ENCODE measurements at regions not wholly inside any gene's neighbourhood (a gene's known extent, or its start where the extent isn't known, plus 50 kb on each side); places are given as distances from the start of the nearest gene placed in this dataset.
A peak's percentile ranks its signal among the peaks of the same experiment; 100 is the strongest.

GRCh38 chr13:47112205-47112902 lies 215.5 kb upstream of the HTR2A start:
- H3K9me1 ChIP-seq (ENCODE audit: insufficient read depth, low read length), result no peaks in the 10 kb centered on the region
- no peak overlapping the region; the same call in 1 of the 2 replicates for H4K5ac ChIP-seq (ENCODE audit: low read depth, low read length)
- H4K20me1 ChIP-seq (ENCODE audit: insufficient read depth, low read length), result no peaks in the 10 kb centered on the region
- no peak overlapping the region for H3K4me3 ChIP-seq (ENCODE audit: insufficient read depth, low read depth, low read length)
- no peak overlapping the region for H3K23ac ChIP-seq (ENCODE audit: low read depth, low read length)
- DNase-seq, result no peak
- H3K9ac ChIP-seq (ENCODE audit: low read depth, low read length), result no peak overlapping the region
- H4K91ac ChIP-seq (ENCODE audit: insufficient read depth, low read depth, low read length), result no peak overlapping the region
- POLR2A ChIA-PET (ENCODE audit: unreplicated experiment), result no interaction called here
- H2BK120ac ChIP-seq (ENCODE audit: low read depth, low read length), result peak overlapping the region; percentile 68; the same call in 1 of the 2 replicates
- peaks cover 1% of the 10 kb centered on the region; the same call in 1 of the 2 replicates for H3K4me1 ChIP-seq (ENCODE audit: control insufficient read depth, insufficient read depth, low read length)
- no peak overlapping the region for H2BK5ac ChIP-seq (ENCODE audit: low read depth, low read length, poor library complexity, severe bottlenecking)
- no peaks in the 10 kb centered on the region for H3K27me3 ChIP-seq (ENCODE audit: control insufficient read depth, insufficient read depth, low read length)
- no peak overlapping the region for H2AK5ac ChIP-seq (ENCODE audit: low read depth, low read length)
- H3K36me3 ChIP-seq (ENCODE audit: control insufficient read depth, insufficient read depth, low read length), result no peaks in the 10 kb centered on the region
- H3K56ac ChIP-seq (ENCODE audit: extremely low read depth, insufficient read depth, low read length), result no peak overlapping the region
- H3K14ac ChIP-seq (replicated peaks; ENCODE audit: low read depth, low read length), result peak overlapping the region; percentile 25
- intact Hi-C loops (cut with micrococcal nuclease), result no loop called here
- no peak overlapping the region; the same call in 1 of the 2 replicates for H3K18ac ChIP-seq (ENCODE audit: low read depth, low read length)
- H3K27ac ChIP-seq (ENCODE audit: insufficient read depth, low read length), result no peak overlapping the region
- dilution Hi-C loops (cut with HindIII; ENCODE audit: low sequenced_read_pairs, unreplicated experiment), result no loop called here
- in situ Hi-C loops (cut with MboI; ENCODE audit: low sequenced_read_pairs), result no loop called here
- ATAC-seq (ENCODE audit: low read depth), result no peak
- no peak overlapping the region for H2AK9ac ChIP-seq (replicated peaks; ENCODE audit: low read depth, low read length, poor library complexity)
- no peaks in the 10 kb centered on the region for H3K9me3 ChIP-seq (ENCODE audit: control insufficient read depth, insufficient read depth, low read length)
- no CpG with 5 or more reads among the region's 4 CpGs for WGBS, 2 experiments (ENCODE audit: extremely low coverage in 2 of 2, insufficient read length in 1 of 2)
- H2AFZ ChIP-seq (replicated peaks; ENCODE audit: low read length, poor library complexity), result no peak overlapping the region
- no peak for TF ChIP-seq MAFK (IDR thresholded peaks at IDR 0.05; ENCODE audit: low read depth, low read length)
- no peak for TF ChIP-seq RAD21 (IDR thresholded peaks at IDR 0.05; ENCODE audit: low read length)
- TF ChIP-seq CHD1 (IDR thresholded peaks at IDR 0.05; ENCODE audit: low read depth, low read length), result no peak
- no peak for TF ChIP-seq RFX5 (IDR thresholded peaks at IDR 0.05; ENCODE audit: low read depth, low read length)
- TF ChIP-seq CEBPB (IDR thresholded peaks at IDR 0.05; ENCODE audit: low read depth, low read length), result no peak
- TF ChIP-seq MXI1 (IDR thresholded peaks at IDR 0.05; ENCODE audit: borderline replicate concordance, low read depth, low read length), result no peak
- no peak for TF ChIP-seq SMC3 (IDR thresholded peaks at IDR 0.05; ENCODE audit: low read depth, low read length)
- TF ChIP-seq USF2 (IDR thresholded peaks at IDR 0.05; ENCODE audit: low read depth, low read length), result no peak
- no peak for TF ChIP-seq FOS (IDR thresholded peaks at IDR 0.05; ENCODE audit: low read depth, low read length)
- TF ChIP-seq BHLHE40 (IDR thresholded peaks at IDR 0.05; ENCODE audit: low read depth, low read length), result no peak
- peak overlapping the region; percentile 81; the same call in 1 of the 2 replicates for H2BK20ac ChIP-seq (ENCODE audit: low read depth, low read length)
- CTCF ChIA-PET, result interaction anchor here (1.5 kb wide), 1 partner anchor 12 kb away, joined by 5 read pairs; no protein-coding TSS in a partner anchor
- no TSS peak for BruUV-seq (replicated peaks)
- H2BK15ac ChIP-seq (ENCODE audit: low read depth, low read length), result peak overlapping the region; percentile 90; the same call in 1 of the 3 replicates
- H3K79me1 ChIP-seq (ENCODE audit: low read depth in 1 of 2, low read length in 2 of 2), result no peaks in the 10 kb centered on the region
- H3K4ac ChIP-seq (ENCODE audit: low read depth, low read length), result peak overlapping the region; percentile 33; the same call in 1 of the 2 replicates
- no peak overlapping the region for H3K4me2 ChIP-seq (ENCODE audit: low read depth, low read length)
- no peak overlapping the region; a peak in 1 of 4 replicates for H4K8ac ChIP-seq (ENCODE audit: low read depth in 2 of 2, low read length in 2 of 2)
